GM23338 (cell line): ENCODE measurements at regions not wholly inside any gene's neighbourhood (a gene's known extent, or its start where the extent isn't known, plus 50 kb on each side); places are given as distances from the start of the nearest gene placed in this dataset.

Experiments used
- CTCF ChIP-seq, 2 experiments: fragments of 200-600 bp in 1 of 2; sonication (generic) in 1 of 2; conservative IDR thresholded peaks; 2 replicates each; pipeline versions ENCODE4 v1.5.1 to v1.6.1; 2016 to 2017; ENCODE audit warnings: antibody characterized with exemption in 2 of 2, low read depth in 2 of 2, mild to moderate bottlenecking in 2 of 2, moderate library complexity in 1 of 2
- POLR2AphosphoS5 ChIP-seq: IDR thresholded peaks from 2 replicates; pipeline ENCODE4 v1.6.1; 2016; ENCODE audit warnings: antibody characterized with exemption, low read depth
- ZNF331 ChIP-seq: fragments of 250-450 bp; sonication (Bioruptor Pico); IDR thresholded peaks from 2 replicates; pipeline ENCODE4 v1.5.0; 2020; ENCODE audit warnings: low read depth, mild to moderate bottlenecking, moderate library complexity

GRCh38 chr18:78558948-78559347 is 420.7 kb upstream of the SALL3 start:
- TF ChIP-seq CTCF (conservative IDR thresholded peaks at IDR 0.05; ENCODE audit: low read depth in 2 of 2) (no peak), ZNF331 (CRISPR knock-in tag) (no peak), POLR2AphosphoS5 (no peak)
